DND-41 (cell line): ENCODE measurements at regions not wholly inside any gene's neighbourhood (a gene's known extent, or its start where the extent isn't known, plus 50 kb on each side); places are given as distances from the start of the nearest gene placed in this dataset.

Experiments used
- ATAC-seq: fragments of 200-7000 bp; cut with Tn5 transposase; 3 replicates; pipeline ENCODE4 v1.9.1; 2021; ENCODE audit warnings: low read depth; ENCODE audit not compliant: insufficient read depth
- DNase-seq: peaks from one replicate; pipeline ENCODE4 v3.0.0-alpha.2; 2020
- H2AFZ ChIP-seq: 2 replicates; pipeline ENCODE4 v1.6.0; 2012; ENCODE audit warnings: low read depth, low read length
- H3K27ac ChIP-seq: 2 replicates; pipeline ENCODE4 v1.5.1; 2012; ENCODE audit warnings: low read length, inconsistent platforms
- H3K27me3 ChIP-seq: fragments of 200-600 bp; sonication (generic); 2 replicates; pipeline ENCODE4 v1.6.0; 2012; ENCODE audit warnings: low read length, mild to moderate bottlenecking, inconsistent platforms; ENCODE audit not compliant: insufficient read depth, poor library complexity
- H3K36me3 ChIP-seq: 2 replicates; pipeline ENCODE4 v1.5.1; 2012; ENCODE audit warnings: low read length, inconsistent platforms; ENCODE audit not compliant: insufficient read depth
- H3K4me1 ChIP-seq: 2 replicates; pipeline ENCODE4 v1.5.1; 2012; ENCODE audit warnings: mild to moderate bottlenecking, low read length; ENCODE audit not compliant: insufficient read depth
- H3K4me2 ChIP-seq: 2 replicates; pipeline ENCODE4 v1.6.0; 2012; ENCODE audit warnings: mild to moderate bottlenecking, moderate library complexity, low read length, inconsistent platforms; ENCODE audit not compliant: insufficient read depth
- H3K4me3 ChIP-seq, 2 experiments: fragments of 200-600 bp in 1 of 2; shearing (Covaris generic) in 1 of 2; 2 replicates each; pipeline ENCODE4 v1.5.1; 2012 to 2016; ENCODE audit warnings: inconsistent platforms in 2 of 2, low read length in 2 of 2, mild to moderate bottlenecking in 2 of 2, low read depth in 1 of 2, moderate library complexity in 1 of 2
- H3K79me2 ChIP-seq: 2 replicates; pipeline ENCODE4 v1.6.0; 2012; ENCODE audit warnings: low read length, inconsistent platforms; ENCODE audit not compliant: insufficient read depth
- H3K9ac ChIP-seq: 2 replicates; pipeline ENCODE4 v1.6.0; 2012; ENCODE audit warnings: low read depth, mild to moderate bottlenecking, inconsistent platforms, low read length, moderate library complexity
- H3K9me3 ChIP-seq: 2 replicates; pipeline ENCODE4 v1.5.1; 2012; ENCODE audit warnings: low read length, moderate library complexity, mild to moderate bottlenecking, inconsistent platforms; ENCODE audit not compliant: insufficient read depth, severe bottlenecking
- H4K20me1 ChIP-seq: 2 replicates; pipeline ENCODE4 v1.6.0; 2012; ENCODE audit warnings: low read length; ENCODE audit not compliant: insufficient read depth
- EZH2 ChIP-seq: IDR thresholded peaks from 3 replicates; pipeline ENCODE4 v1.6.1; 2012; ENCODE audit warnings: borderline replicate concordance, low read depth, mild to moderate bottlenecking, moderate library complexity, low read length, inconsistent platforms; ENCODE audit not compliant: severe bottlenecking
- TF ChIP-seq, protein P1 (sequence below): IDR thresholded peaks from 2 replicates; pipeline ENCODE4 v1.5.1; 2012; ENCODE audit warnings: borderline replicate concordance, low read length, moderate library complexity, mild to moderate bottlenecking; ENCODE audit not compliant: poor library complexity, severe bottlenecking; ENCODE audit errors: extremely low read depth

DNA sequence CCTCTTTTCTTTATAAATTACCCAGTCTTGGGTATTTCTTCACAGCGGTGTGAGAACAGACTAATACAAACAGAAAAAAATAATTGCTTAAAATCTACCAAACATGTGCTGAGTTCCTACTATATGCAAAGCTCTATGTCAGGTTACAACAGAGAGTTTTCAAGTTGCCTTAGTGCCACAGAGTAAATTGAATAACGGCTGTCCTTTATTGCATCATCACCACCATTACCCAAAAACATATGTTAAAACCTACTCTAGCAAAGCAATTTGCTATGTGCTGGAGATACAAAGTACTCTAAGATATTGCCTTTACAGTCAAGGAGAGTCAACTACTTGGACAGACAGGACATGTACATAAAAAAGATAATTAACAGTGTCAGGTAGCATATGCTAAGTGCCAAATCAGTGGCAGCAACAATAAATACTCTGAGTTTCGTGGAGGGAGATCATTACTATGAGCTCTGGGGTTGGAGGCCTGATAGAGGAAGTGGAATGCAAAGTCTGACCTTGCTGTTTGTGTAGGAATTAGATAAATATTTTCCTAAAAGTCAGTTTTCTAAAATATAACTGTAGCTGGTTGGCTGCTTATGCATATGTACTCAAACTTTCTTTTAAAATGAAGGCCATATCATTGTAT is 1058.7 kb upstream of the WWC1 start:
- Histone ChIP-seq H3K27ac (no peak overlapping the region), H3K27me3 (no peaks in the 10 kb centered on the region), H4K20me1 (no peaks in the 10 kb centered on the region), H3K4me3 (no peak overlapping the region), H3K9me3 (peaks cover 10% of the 10 kb centered on the region), H3K36me3 (no peaks in the 10 kb centered on the region), H2AFZ (no peak overlapping the region), H3K4me2 (no peak overlapping the region), H3K9ac (no peak overlapping the region), H3K4me1 (no peaks in the 10 kb centered on the region), H3K79me2 (no peaks in the 10 kb centered on the region)
- TF ChIP-seq EZH2: no peak
- TF ChIP-seq, protein P1, sequence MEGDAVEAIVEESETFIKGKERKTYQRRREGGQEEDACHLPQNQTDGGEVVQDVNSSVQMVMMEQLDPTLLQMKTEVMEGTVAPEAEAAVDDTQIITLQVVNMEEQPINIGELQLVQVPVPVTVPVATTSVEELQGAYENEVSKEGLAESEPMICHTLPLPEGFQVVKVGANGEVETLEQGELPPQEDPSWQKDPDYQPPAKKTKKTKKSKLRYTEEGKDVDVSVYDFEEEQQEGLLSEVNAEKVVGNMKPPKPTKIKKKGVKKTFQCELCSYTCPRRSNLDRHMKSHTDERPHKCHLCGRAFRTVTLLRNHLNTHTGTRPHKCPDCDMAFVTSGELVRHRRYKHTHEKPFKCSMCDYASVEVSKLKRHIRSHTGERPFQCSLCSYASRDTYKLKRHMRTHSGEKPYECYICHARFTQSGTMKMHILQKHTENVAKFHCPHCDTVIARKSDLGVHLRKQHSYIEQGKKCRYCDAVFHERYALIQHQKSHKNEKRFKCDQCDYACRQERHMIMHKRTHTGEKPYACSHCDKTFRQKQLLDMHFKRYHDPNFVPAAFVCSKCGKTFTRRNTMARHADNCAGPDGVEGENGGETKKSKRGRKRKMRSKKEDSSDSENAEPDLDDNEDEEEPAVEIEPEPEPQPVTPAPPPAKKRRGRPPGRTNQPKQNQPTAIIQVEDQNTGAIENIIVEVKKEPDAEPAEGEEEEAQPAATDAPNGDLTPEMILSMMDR: no peak
- DNase-seq (no peak), ATAC-seq (no peak)

DNA sequence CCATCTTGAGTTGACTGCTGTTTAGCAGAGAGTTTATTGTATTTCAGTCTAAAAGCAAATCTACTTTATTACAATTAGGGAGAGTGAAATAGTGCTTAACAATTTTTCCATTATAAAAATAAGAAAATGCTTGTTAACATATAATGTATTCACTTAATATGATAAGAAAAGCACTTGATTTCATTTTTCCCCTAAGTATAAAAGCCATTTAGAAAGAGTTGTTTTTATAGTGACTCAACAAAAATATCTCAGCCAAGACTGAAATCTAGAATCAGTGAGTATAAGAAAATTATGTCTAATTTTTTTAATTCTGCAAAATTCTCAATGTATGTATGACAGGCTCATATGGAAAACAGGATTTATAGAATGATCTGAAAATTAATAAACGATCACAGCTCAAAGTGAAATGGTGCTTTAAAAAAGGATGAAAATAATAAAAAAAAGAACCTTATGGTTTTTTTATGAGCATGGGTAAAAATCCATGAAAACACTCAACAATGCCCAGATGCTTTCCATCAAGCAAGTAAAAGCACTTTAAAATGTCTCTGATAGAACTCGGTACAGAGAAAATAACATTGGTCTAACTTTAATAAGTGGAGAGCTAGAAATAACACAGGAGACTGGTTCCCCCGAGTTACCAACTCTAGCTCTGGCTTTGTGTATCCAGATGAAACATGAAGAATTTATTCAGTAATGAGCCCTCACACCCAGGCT is 1057.8 kb upstream of the WWC1 start:
- no peaks in the 10 kb centered on the region for H3K27me3 ChIP-seq
- no peak overlapping the region for H3K27ac ChIP-seq
- no peak overlapping the region for H2AFZ ChIP-seq
- no peak overlapping the region for H3K9ac ChIP-seq
- H3K4me1 ChIP-seq: no peaks in the 10 kb centered on the region
- no peaks in the 10 kb centered on the region for H4K20me1 ChIP-seq
- DNase-seq: no peak
- no peaks in the 10 kb centered on the region for H3K79me2 ChIP-seq
- TF ChIP-seq EZH2: no peak
- TF ChIP-seq, protein P1: no peak
- H3K36me3 ChIP-seq: no peaks in the 10 kb centered on the region
- H3K9me3 ChIP-seq: peaks cover 5% of the 10 kb centered on the region
- H3K4me2 ChIP-seq: no peak overlapping the region
- ATAC-seq: no peak
- H3K4me3 ChIP-seq: no peak overlapping the region

DNA sequence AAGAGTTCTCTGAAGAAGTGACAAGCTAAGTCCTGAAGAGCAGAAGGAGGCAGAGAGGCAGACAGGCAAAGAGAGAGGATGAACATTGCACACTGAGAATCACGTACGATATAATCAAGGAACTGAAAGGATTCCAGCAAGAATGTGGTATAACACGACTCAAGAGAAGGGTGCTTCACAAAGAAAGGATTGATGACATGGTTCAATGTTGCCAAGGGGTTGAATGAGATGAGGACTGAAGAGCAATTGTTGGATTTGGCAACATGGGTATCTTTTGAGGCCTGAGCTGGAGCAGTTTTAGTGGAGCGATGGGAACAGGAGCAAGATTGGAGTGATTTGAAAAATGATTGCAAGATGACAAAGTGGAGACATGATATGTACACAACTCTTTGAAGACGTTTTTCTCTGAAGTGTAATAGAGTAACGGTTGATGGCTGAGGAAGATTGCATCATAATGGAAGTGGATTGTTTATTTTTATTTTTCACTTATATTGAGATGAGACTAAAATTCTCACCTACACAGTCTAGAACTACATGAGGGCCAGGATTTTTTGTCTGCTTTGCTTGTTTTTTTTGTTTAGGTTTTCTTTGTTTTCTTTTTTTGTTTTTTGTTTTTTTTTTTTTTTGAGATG is 1049.9 kb upstream of the WWC1 start:
- no peak overlapping the region for H2AFZ ChIP-seq

More for the DNA sequence above, 1049.9 kb upstream of the WWC1 start:
- Histone ChIP-seq H3K27me3 (no peaks in the 10 kb centered on the region), H3K4me1 (no peaks in the 10 kb centered on the region), H3K4me2 (no peak overlapping the region), H4K20me1 (no peaks in the 10 kb centered on the region), H3K27ac (no peak overlapping the region), H3K9ac (no peak overlapping the region), H3K36me3 (no peaks in the 10 kb centered on the region), H3K9me3 (no peaks in the 10 kb centered on the region), H3K4me3 (no peak overlapping the region), H3K79me2 (no peaks in the 10 kb centered on the region)
- ATAC-seq: no peak
- no peak for DNase-seq
- TF ChIP-seq EZH2: no peak
- TF ChIP-seq, protein P1: no peak
